ENCODE measurements at regions not wholly inside any gene's neighbourhood (a gene's known extent, or its start where the extent isn't known, plus 50 kb on each side); places are given as distances from the start of the nearest gene placed in this dataset.

DNA sequence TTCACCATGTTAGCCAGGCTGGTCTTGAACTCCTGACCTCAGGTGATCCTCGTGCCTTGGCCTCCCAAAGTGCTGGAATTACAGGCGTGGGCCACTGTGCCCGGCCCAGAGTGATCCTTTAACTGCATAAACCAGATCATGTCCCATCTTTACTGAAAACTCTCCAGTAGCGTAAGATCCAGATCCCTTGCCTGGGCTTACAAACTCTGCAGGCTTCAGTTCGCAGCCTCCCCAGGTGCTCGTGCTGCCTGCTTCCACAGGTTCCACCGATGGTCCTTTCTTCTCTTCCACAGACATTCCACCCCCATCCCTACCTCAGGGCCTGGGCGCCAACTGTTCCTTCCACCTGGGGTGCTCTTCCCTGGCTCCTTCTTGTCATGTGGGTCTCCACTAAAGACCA is 88.8 kb upstream of the SHANK2 start:
- no peak for DNase-seq (ENCODE audit: extremely low read depth, insufficient read length)
- TF ChIP-seq, protein P1, sequence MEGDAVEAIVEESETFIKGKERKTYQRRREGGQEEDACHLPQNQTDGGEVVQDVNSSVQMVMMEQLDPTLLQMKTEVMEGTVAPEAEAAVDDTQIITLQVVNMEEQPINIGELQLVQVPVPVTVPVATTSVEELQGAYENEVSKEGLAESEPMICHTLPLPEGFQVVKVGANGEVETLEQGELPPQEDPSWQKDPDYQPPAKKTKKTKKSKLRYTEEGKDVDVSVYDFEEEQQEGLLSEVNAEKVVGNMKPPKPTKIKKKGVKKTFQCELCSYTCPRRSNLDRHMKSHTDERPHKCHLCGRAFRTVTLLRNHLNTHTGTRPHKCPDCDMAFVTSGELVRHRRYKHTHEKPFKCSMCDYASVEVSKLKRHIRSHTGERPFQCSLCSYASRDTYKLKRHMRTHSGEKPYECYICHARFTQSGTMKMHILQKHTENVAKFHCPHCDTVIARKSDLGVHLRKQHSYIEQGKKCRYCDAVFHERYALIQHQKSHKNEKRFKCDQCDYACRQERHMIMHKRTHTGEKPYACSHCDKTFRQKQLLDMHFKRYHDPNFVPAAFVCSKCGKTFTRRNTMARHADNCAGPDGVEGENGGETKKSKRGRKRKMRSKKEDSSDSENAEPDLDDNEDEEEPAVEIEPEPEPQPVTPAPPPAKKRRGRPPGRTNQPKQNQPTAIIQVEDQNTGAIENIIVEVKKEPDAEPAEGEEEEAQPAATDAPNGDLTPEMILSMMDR (IDR thresholded peaks at IDR 0.05; ENCODE audit: insufficient read depth, low read length, poor library complexity, severe bottlenecking), result no peak
- Histone ChIP-seq H3K36me3 (ENCODE audit: control insufficient read depth, insufficient read depth, low read length) (no peaks in the 10 kb centered on the region), H3K27me3 (replicated peaks; ENCODE audit: control insufficient read depth, insufficient read depth, low read length) (peaks cover 3% of the 10 kb centered on the region), H3K4me3 (replicated peaks; ENCODE audit: low read depth, low read length) (no peak overlapping the region)

DNA sequence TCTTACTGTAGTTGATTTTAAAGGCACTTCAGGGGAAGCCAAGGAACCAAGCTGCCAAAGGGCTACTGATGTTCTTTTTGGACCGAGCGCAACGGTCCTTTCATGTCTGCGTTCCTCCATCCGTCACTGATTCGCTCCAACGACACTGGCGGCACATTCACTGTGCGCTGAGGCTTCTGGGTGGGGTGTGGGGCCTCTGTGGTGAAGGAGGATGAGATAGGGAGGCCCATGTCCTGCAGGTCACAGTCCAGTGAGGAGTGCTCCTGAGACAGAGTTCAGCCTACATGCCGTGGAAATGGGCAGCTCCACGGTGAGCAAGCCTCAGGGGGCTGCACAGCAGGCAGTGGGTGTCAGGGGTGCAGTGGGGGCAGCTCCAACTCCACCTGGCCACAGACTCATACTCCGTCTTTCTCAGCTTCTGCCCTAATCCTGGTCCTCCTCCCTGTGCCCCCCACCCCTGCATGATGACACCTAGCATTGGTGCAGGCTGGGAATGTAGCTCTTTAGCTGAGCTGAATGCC is 87.8 kb upstream of the SHANK2 start:
- H3K4me3 ChIP-seq (replicated peaks; ENCODE audit: low read depth, low read length), result no peak overlapping the region
- H3K36me3 ChIP-seq (ENCODE audit: control insufficient read depth, insufficient read depth, low read length), result no peaks in the 10 kb centered on the region
- TF ChIP-seq, protein P1 (IDR thresholded peaks at IDR 0.05; ENCODE audit: insufficient read depth, low read length, poor library complexity, severe bottlenecking), result no peak
- DNase-seq (ENCODE audit: extremely low read depth, insufficient read length), result no peak
- H3K27me3 ChIP-seq (replicated peaks; ENCODE audit: control insufficient read depth, insufficient read depth, low read length), result peaks cover 3% of the 10 kb centered on the region

DNA sequence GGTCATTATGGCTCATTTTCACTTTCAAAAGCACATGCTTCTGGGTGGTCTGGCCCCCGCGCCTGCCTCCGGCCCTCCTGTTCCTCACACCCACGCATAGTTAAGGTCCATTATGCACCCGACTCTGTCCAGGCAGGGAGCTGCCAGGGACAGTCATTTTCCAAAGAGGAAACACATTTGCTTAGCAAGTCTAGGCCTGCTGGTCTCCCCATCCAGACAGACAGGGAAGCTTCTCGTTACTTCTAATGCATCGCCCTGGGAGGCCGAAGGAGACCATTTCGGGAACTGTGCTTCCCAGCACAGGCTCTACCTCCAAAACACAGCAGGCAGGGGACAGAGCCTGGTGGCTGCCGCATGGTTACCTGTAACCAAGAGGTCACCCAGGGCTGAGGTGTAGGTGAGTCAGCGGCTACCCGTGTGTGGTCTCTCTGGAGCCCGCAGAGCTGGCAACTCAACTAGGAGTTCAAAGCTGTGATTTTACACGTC is 87.1 kb upstream of the SHANK2 start:
- TF ChIP-seq, protein P1 (IDR thresholded peaks at IDR 0.05; ENCODE audit: insufficient read depth, low read length, poor library complexity, severe bottlenecking), result no peak
- no peak for DNase-seq (ENCODE audit: extremely low read depth, insufficient read length)
- Histone ChIP-seq H3K36me3 (ENCODE audit: control insufficient read depth, insufficient read depth, low read length) (no peaks in the 10 kb centered on the region), H3K4me3 (replicated peaks; ENCODE audit: low read depth, low read length) (no peak overlapping the region), H3K27me3 (replicated peaks; ENCODE audit: control insufficient read depth, insufficient read depth, low read length) (peaks cover 3% of the 10 kb centered on the region)

DNA sequence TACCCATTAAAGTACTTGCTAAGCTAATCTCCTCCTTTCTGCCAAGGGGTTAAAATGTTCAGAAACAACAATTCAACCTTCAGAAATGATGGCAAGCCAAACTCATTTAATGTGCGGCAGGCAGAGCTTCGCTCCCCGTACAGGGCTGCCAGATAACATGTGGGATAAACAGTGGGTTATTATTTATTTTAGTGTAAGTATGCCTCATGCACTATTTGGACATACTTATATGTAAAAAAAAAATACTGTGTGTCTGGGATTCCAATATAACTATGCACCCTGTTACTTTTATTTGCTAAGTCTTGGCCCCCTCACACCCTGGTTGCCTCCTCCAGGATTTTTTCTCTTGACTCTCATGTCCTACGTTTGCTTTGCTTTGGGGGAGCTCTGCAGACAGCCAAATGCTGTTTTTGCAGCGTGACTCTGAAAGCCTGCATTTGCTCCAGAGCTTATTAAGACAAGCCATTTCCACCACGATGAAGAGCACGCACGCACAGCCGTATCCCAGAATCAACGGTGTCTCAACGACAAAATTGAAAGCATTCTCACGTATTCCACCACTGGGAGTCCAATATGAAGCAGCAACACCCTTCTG is 86.5 kb upstream of the SHANK2 start:
- no peak for DNase-seq (ENCODE audit: extremely low read depth, insufficient read length)
- TF ChIP-seq, protein P1 (IDR thresholded peaks at IDR 0.05; ENCODE audit: insufficient read depth, low read length, poor library complexity, severe bottlenecking), result no peak
- Histone ChIP-seq H3K4me3 (replicated peaks; ENCODE audit: low read depth, low read length) (no peak overlapping the region), H3K27me3 (replicated peaks; ENCODE audit: control insufficient read depth, insufficient read depth, low read length) (peaks cover 3% of the 10 kb centered on the region), H3K36me3 (ENCODE audit: control insufficient read depth, insufficient read depth, low read length) (no peaks in the 10 kb centered on the region)

DNA sequence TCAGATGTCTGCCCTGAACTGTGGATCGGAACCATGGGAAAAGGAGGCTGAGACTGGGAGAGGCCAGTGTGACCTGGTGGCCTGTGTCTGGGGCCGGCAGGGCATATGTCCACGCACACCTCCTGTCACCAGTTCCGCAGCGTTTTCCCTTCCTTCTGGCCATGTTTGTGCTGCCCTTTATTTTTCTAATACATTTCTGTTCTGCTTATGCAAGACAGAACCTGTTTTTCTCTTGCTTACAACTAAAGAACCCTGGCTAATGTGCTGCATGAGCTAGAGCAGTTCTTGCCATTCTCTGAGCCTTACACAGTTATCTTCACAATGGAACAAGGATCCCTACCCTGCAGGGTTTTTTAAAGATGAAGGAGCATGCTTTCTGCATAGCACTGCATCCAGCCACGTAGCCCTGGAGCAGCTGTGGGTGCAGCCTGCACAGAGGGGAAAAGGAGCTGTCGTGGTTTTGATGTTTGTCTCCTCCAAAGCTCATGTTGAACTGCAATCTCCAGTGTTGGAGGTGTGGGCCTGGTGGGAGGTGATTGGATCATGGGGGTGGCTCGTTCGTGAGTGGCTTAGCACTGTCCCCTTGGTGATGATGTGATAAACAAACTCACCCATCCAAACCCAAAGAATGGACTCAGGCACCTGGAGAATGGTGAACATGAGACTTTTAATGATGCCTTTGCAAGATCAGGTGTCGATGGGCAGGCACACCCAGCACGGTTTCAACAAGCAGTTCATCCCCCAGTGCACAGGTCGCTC is 84.8 kb upstream of the SHANK2 start:
- no peak for DNase-seq (ENCODE audit: extremely low read depth, insufficient read length)
- TF ChIP-seq, protein P1 (IDR thresholded peaks at IDR 0.05; ENCODE audit: insufficient read depth, low read length, poor library complexity, severe bottlenecking), result no peak
- H3K36me3 ChIP-seq (ENCODE audit: control insufficient read depth, insufficient read depth, low read length), result no peaks in the 10 kb centered on the region
- H3K4me3 ChIP-seq (replicated peaks; ENCODE audit: low read depth, low read length), result no peak overlapping the region
- peaks cover 3% of the 10 kb centered on the region for H3K27me3 ChIP-seq (replicated peaks; ENCODE audit: control insufficient read depth, insufficient read depth, low read length)
